Gastroesophageal sphincter (tissue), 3 donors: ENCODE measurements at regions not wholly inside any gene's neighbourhood (a gene's known extent, or its start where the extent isn't known, plus 50 kb on each side); places are given as distances from the start of the nearest gene placed in this dataset.
"Not testable (repeated sequence)": the region's sequence is repeated elsewhere in the genome, so short reads cannot be mapped to it uniquely, and the experiment has no call there.

Experiments
- CTCF ChIP-seq, 4 experiments: fragments of 200-600 bp in 2 of 4; fragments of 450-650 bp in 2 of 4; sonication (generic) in 1 of 4; IDR thresholded peaks; one replicate each; pipeline ENCODE4 v1.5.1; 2017 to 2019; ENCODE audit warnings: antibody characterized with exemption in 4 of 4, mild to moderate bottlenecking in 2 of 4, moderate library complexity in 2 of 4
- POLR2A ChIP-seq, 2 donors: fragments of 450-650 bp; IDR thresholded peaks; one replicate each; pipeline ENCODE4 v1.6.1; 2017; ENCODE audit warnings: antibody characterized with exemption in 2 of 2, mild to moderate bottlenecking in 2 of 2, moderate library complexity in 1 of 2
- POLR2AphosphoS5 ChIP-seq: sonication (generic); formaldehyde crosslinking; IDR thresholded peaks from one replicate; pipeline ENCODE4 v1.6.1; 2017; ENCODE audit warnings: antibody characterized with exemption

GRCh38 chr19:28575312-28575711 is 637.6 kb downstream of the UQCRFS1 start:
- not testable (repeated sequence) for TF ChIP-seq CTCF (IDR thresholded peaks at IDR 0.05); POLR2AphosphoS5; POLR2A (IDR thresholded peaks at IDR 0.05)
